HG03097 (cell line): ENCODE measurements at regions not wholly inside any gene's neighbourhood (a gene's known extent, or its start where the extent isn't known, plus 50 kb on each side); places are given as distances from the start of the nearest gene placed in this dataset.
"Not testable (repeated sequence)": the region's sequence is repeated elsewhere in the genome, so short reads cannot be mapped to it uniquely, and the experiment has no call there.

Experiments
- ATAC-seq: cut with Tn5 transposase; IDR thresholded peaks from one replicate; pipeline ENCODE4 v1.9.1; 2021; ENCODE audit not compliant: unreplicated experiment, low FRiP score

DNA sequence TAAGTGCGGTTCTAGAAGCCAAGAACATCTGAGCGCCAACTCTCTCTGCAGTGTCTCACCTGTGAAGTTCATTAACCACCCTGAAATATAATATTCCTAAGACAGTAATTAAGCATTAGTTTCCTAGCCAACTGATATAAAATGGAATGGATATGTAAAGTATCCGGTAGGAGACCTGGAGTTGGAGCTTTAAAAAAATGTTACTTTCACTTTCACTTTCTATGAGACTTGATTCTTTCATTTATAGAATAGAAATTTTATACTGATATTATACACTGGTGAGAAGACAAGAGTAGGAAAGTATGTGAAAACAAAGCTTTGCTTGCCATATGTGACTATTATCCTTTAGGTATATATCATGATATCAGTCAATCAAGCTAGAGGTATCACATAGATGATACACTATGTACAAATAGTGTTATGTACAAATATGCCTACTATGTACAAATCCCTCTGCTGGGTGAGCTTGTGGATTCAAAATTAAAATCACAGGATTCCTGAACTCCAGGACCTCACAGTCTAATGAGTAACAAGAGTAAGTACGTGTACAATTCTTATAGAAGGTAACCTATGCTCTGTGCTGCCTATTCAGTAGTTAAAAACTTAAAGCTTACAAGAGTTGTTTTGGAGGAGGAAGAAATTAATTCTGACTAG, 934.2 kb downstream of the TTLL7 start:
- no peak for ATAC-seq

DNA sequence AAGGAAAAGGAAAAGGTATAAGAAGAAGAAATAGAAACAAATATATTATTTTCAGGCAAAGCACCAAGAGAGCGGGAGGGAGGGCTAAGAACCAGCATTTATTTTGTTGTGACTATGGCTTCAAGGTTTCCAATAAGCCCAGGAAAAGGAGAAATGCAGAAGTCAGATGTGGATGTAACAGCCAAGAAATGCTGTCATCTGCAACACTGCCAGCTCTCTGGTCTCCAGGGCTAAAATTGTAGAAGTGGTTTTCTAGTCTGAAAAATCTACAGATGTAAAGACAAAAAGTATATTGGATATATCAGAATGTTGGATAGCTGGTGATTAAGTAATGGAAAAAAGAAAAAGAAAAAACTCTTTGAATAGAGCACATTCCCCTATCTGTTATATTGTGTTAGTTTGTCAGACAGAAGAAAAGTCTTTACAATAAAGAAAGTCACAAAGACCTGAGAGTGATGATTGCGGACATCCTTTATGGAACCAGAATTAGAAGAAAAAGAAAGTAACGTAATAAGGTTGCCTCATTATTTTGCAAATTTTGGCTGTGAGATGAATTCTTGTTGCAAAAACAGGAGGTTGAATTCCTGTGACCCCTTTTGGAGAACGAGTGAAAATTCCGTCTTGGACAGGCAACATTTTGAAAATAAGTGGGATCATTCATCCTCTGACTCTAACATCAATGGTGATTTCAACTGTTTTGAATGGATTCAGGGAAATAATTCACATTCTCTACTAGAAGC, 938.1 kb downstream of the TTLL7 start:
- no peak for ATAC-seq

DNA sequence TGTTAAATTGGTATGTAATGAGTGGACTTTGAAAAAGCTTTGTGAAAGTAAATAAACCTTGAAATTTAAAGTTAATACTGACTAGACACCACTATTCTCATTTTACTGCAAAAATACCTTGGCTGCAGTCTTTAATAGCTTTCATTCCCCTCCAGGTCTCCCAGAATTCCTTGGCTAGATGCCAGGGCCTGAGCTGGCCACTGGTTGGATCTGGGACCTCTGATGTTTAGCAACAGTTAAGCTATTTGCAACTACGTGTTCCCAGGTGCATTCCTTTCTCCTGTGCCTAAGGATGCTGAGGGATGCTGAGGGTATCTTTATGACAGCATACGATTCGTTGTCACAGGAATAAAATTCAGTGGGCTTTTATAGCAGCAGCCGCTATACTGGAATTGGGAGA, 938.7 kb downstream of the TTLL7 start:
- ATAC-seq, result no peak

DNA sequence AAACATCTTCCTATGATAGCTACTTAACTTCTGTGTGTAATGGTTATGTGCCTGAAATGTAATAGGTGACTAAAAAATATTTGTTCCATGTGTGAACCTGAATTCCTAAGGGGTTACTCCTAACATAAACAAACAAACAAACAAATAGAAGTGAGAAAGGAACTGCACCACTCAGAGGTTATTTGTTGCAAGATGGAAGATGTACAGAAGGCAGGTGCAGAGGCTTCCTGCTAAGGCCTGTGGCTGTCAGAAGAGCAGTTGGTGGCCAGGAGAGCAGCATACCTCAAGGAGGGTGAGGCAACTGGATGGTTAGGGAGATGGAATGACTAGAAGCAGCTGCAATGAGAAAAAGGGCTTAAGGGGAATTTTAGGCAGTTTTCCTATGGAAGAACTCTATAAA, 940.6 kb downstream of the TTLL7 start:
- ATAC-seq, result no peak

GRCh38 chr1:83055391-83056170, 943.4 kb downstream of the TTLL7 start:
- ATAC-seq, result no peak

DNA sequence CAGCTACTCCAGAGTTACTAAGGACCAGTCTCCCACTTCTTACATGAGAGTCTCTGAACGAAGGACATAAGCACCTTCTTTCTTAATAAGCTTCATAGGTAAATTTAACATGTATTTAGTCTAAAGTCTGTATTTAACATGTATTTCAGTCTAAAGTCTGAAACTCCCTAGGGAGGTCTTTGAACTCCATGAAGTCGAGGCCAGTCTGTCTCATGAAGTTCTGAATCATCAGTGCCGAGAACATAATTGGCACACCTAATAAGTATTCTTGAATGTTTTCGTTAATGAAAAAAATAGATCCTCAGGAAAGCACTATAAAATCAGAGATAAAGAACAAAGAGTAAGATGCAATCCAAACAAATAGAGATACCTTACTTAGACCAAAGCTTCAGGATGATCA, 945.5 kb downstream of the TTLL7 start:
- ATAC-seq, result no peak

DNA sequence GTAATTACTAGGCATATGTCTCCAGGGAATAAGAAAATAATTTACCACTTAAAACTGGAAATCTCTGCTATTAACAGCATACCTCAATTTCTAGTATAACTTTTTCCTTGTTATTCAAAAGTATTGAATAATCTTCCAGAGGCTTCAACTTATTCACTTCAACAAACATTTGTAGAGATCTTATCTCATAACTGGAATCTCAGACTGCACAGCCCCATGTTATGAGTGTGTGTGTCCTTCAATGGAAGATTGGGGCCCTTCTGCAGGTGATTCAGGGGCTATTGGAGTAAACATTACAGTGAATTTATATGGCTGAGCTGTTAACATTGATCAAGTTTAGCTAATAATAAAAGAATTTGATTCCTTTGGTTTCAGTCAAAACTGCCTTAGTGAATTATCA, 946.1 kb downstream of the TTLL7 start:
- no peak for ATAC-seq

GRCh38 chr1:83051053-83051452, 947.9 kb downstream of the TTLL7 start:
- ATAC-seq, result not testable (repeated sequence)

DNA sequence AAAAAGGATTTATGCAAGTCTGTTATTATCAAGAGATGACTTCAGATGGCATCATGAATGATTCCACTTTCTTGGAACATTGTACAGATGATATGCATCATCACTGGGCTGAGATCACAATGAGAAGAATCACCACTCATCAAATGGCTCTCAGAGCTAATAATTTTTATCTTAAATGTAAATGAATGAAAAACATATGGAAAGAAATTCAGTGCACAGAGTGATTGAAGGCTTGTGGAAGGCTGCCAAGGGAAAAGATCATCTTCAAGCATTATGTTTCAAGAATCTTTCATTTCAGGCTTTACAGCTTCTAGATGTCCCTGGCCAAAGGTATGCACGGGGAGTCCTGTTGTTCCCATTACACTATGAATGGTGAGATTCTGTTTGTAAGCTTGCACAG, 955.7 kb downstream of the TTLL7 start:
- ATAC-seq, result no peak

DNA sequence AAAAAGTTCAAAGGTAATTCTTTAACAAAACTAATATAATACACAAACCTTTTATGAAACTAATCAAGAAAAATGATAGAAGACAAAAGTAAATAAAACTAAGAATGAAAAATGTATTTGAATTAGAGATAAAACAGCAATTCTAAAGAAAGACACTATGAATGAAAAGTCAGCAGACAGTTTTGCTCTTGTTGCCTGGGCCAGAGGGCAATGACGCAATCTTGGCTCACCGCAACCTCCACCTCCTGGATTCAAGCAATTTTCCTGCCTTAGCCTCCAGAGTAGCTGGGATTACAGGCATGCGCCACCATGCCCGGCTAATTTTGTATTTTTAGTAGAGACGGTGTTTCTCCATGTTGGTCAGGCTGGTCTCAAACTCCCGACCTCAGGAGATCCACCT, 959.8 kb downstream of the TTLL7 start:
- ATAC-seq, result not testable (repeated sequence)

DNA sequence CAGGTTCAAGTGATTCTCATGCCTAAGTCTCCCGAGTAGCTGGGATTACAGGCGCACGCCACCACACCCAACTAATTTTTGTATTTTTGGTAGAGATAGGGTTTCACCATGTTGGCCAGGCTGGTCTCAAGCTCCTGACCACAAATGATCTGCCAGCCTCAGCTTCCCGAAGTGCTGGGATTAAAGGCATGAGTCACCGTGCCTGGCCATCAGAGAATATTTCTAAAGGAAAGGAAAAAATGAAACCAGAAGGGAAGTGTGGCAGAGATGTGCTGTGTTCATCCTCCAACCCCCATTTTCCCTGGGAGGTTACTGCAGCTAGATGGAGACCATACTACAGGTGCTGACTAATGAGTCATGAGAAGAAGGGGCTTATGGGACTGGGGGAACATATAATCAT, 964.1 kb downstream of the TTLL7 start:
- no peak for ATAC-seq

- no peak for ATAC-seq
Observed at GRCh38 chr1:83033682-83034081, 965.2 kb downstream of the TTLL7 start.

GRCh38 chr1:83029916-83030315, 969.0 kb downstream of the TTLL7 start:
- ATAC-seq, result no peak

GRCh38 chr1:83029050-83029449, 969.9 kb downstream of the TTLL7 start:
- ATAC-seq, result no peak

- no peak for ATAC-seq
Observed at GRCh38 chr1:83028467-83028866, 970.5 kb downstream of the TTLL7 start.

DNA sequence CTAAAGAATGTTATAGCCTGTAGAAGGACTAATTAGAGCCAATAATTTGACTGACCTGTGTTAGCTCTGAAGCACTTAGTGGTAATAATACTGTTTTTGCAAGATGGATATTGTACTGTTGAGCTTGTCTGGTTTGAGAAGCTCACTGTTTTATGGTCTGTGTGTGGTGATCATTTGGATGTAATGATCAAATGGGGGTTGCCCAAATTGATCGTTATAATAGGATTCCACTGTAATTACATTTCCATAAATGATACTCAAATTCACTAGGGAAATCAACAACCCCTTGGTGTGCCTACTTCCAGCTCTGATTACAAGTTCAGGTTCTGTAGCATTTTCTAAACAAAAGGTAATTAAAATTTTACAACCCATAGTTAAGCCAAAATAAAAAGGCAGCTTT, 971.4 kb downstream of the TTLL7 start:
- ATAC-seq, result no peak

DNA sequence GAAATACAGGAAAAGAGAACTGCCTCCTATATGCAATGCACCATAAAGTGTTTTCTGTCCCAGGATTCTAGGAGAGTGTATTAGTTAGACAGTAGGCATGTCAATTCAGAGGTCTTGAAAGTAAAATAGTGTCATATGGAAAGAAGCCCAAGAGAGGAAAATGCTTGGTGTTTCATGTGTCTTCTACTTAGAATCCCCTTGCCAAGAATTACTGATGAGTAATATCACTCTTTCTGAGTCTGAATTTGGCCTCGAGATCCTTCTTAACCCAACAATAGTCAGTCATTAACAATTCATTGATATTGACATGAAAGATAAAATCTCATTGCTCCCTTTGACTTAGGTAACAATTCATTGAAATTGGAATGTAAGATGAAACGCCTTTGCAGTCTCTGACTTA, 972.2 kb downstream of the TTLL7 start:
- ATAC-seq, result no peak

DNA sequence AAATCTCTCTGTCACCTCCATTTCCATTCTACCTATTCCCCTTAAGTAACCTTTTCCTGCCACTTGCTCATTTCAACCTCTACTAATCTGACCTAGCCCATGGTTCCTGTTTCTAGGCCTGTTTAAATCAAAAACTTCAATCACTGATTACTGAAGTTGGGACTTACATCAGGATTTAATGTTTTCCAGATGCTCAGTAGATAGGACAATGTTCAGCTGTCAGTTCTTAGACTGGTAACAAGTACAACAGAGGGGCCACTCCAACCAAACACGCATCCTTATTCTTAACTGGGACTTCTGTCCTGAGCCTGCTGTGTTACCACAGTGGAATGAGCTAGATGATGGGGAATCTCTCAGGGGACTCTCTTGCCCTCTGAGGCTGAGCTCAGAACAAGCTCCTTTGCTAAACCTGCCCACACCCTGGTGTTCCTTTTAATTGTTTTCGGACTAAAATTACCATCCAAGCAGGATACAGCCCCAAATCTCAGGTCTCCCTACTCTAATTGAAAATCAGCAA, 974.6 kb downstream of the TTLL7 start:
- no peak for ATAC-seq

DNA sequence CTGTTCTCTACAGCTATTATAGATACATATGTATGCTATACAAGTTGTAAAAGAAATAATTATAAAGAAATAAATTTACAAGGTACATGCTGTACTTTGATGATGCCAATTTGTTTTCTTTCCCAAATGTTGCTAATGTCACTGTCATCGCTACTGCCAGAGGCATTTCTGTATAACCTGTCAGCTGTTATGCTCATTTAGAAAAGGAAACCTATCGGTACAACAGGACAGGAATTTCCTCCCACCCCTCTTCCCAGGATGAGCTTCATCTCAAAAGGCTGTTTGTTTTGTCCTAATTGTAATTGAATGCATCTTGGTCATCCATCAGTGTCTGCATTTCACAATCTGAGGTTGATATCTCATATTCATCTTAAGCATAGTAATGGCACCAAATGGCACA, 975.7 kb downstream of the TTLL7 start:
- no peak for ATAC-seq

- ATAC-seq, result no peak
Observed at GRCh38 chr1:83022206-83022605, 976.7 kb downstream of the TTLL7 start.

GRCh38 chr1:83017701-83018100, 981.2 kb downstream of the TTLL7 start:
- no peak for ATAC-seq
